IMR-90 (cell line): ENCODE measurements at regions not wholly inside any gene's neighbourhood (a gene's known extent, or its start where the extent isn't known, plus 50 kb on each side); places are given as distances from the start of the nearest gene placed in this dataset.

Experiments
- ATAC-seq: fragments of 200-7000 bp; cut with Tn5 transposase; 2 replicates; pipeline ENCODE4 v1.9.1; 2020; ENCODE audit warnings: low read depth, mild to moderate bottlenecking, moderate library complexity
- BruUV-seq: library from RNA; stranded (reverse); fragments of 400-500 nt; replicated peaks from 2 replicates; lab custom pipeline; 2021; lab: Mats Ljungman, UMichigan
- CTCF ChIA-PET: fragments of 300-600 bp; formaldehyde crosslinking; extraction: SDS; loops from one replicate; lab custom pipeline; 2021; ENCODE audit warnings: antibody characterized with exemption; lab: Yijun Ruan, JAX
- POLR2A ChIA-PET: fragments of 300-600 bp; sonication (Branson Sonifier 250); formaldehyde crosslinking; loops from one replicate; lab custom pipeline; 2022; ENCODE audit warnings: antibody characterized with exemption; ENCODE audit not compliant: unreplicated experiment; lab: Charles Lee
- DNase-seq: peaks from one replicate; pipeline ENCODE4 v3.0.0; 2013
- H2AFZ ChIP-seq: replicated peaks from 2 replicates; pipeline ENCODE3; 2013; ENCODE audit warnings: low read length, mild to moderate bottlenecking; ENCODE audit not compliant: poor library complexity
- H2AK5ac ChIP-seq: 2 replicates; pipeline ENCODE4 v1.6.1; 2013; ENCODE audit warnings: low read depth, low read length, inconsistent platforms
- H2AK9ac ChIP-seq: replicated peaks from 2 replicates; pipeline ENCODE3; 2013; ENCODE audit warnings: mild to moderate bottlenecking, low read depth, low read length, moderate library complexity; ENCODE audit not compliant: poor library complexity
- H2BK120ac ChIP-seq: 2 replicates; pipeline ENCODE4 v1.6.1; 2013; ENCODE audit warnings: low read depth, low read length, inconsistent platforms
- H2BK15ac ChIP-seq: 3 replicates; pipeline ENCODE4 v1.6.1; 2013; ENCODE audit warnings: low read depth, low read length, inconsistent platforms
- H2BK20ac ChIP-seq: 2 replicates; pipeline ENCODE4 v1.6.1; 2013; ENCODE audit warnings: low read depth, mild to moderate bottlenecking, inconsistent platforms, low read length, moderate library complexity
- H2BK5ac ChIP-seq: 2 replicates; pipeline ENCODE4 v1.6.1; 2013; ENCODE audit warnings: mild to moderate bottlenecking, low read depth, low read length, inconsistent platforms; ENCODE audit not compliant: poor library complexity, severe bottlenecking
- H3K14ac ChIP-seq: replicated peaks from 2 replicates; pipeline ENCODE4 v1.6.1; 2013; ENCODE audit warnings: low read depth, low read length, inconsistent platforms
- H3K18ac ChIP-seq: 2 replicates; pipeline ENCODE4 v1.6.1; 2013; ENCODE audit warnings: low read depth, low read length, control low read depth
- H3K23ac ChIP-seq: 2 replicates; pipeline ENCODE4 v1.6.1; 2013; ENCODE audit warnings: low read depth, low read length, inconsistent platforms
- H3K27ac ChIP-seq: 2 replicates; pipeline ENCODE4 v1.5.1; 2013; ENCODE audit warnings: mild to moderate bottlenecking, control low read depth, low read length; ENCODE audit not compliant: insufficient read depth
- H3K27me3 ChIP-seq: 2 replicates; pipeline ENCODE4 v1.6.1; 2013; ENCODE audit warnings: low read length; ENCODE audit not compliant: control insufficient read depth, insufficient read depth
- H3K36me3 ChIP-seq: 2 replicates; pipeline ENCODE4 v1.6.1; 2013; ENCODE audit warnings: low read length, mixed read lengths; ENCODE audit not compliant: control insufficient read depth, insufficient read depth
- H3K4ac ChIP-seq: 2 replicates; pipeline ENCODE4 v1.6.1; 2013; ENCODE audit warnings: low read depth, low read length, inconsistent platforms
- H3K4me1 ChIP-seq: 2 replicates; pipeline ENCODE4 v1.6.1; 2013; ENCODE audit warnings: low read length, mixed read lengths; ENCODE audit not compliant: control insufficient read depth, insufficient read depth
- H3K4me2 ChIP-seq: 2 replicates; pipeline ENCODE4 v1.6.1; 2013; ENCODE audit warnings: low read depth, mild to moderate bottlenecking, control low read depth, low read length, moderate library complexity
- H3K4me3 ChIP-seq: 2 replicates; pipeline ENCODE4 v1.5.1; 2013; ENCODE audit warnings: low read depth, mild to moderate bottlenecking, control low read depth, low read length, moderate library complexity; ENCODE audit not compliant: insufficient read depth
- H3K56ac ChIP-seq: 2 replicates; pipeline ENCODE4 v1.6.1; 2013; ENCODE audit warnings: low read length, inconsistent platforms; ENCODE audit not compliant: insufficient read depth; ENCODE audit errors: extremely low read depth
- H3K79me1 ChIP-seq, 2 experiments: 2 replicates each; pipeline ENCODE4 v1.6.1; 2013; ENCODE audit warnings: low read length in 2 of 2, inconsistent platforms in 1 of 2, low read depth in 1 of 2
- H3K9ac ChIP-seq: 2 replicates; pipeline ENCODE4 v1.6.1; 2013; ENCODE audit warnings: low read depth, low read length, control low read depth
- H3K9me1 ChIP-seq: 2 replicates; pipeline ENCODE4 v1.6.1; 2013; ENCODE audit warnings: low read length, inconsistent platforms; ENCODE audit not compliant: insufficient read depth
- H3K9me3 ChIP-seq: 2 replicates; pipeline ENCODE4 v1.6.1; 2013; ENCODE audit warnings: low read length; ENCODE audit not compliant: control insufficient read depth, insufficient read depth
- H4K20me1 ChIP-seq: 2 replicates; pipeline ENCODE4 v1.6.1; 2013; ENCODE audit warnings: low read length, inconsistent platforms; ENCODE audit not compliant: insufficient read depth
- H4K5ac ChIP-seq: 2 replicates; pipeline ENCODE4 v1.6.1; 2013; ENCODE audit warnings: mild to moderate bottlenecking, low read depth, low read length, control low read depth
- H4K8ac ChIP-seq, 2 experiments: 2 replicates each; pipeline ENCODE4 v1.6.1; 2013; ENCODE audit warnings: low read depth in 2 of 2, low read length in 2 of 2, control low read depth in 1 of 2, inconsistent platforms in 1 of 2
- H4K91ac ChIP-seq: 2 replicates; pipeline ENCODE4 v1.6.1; 2013; ENCODE audit warnings: low read depth, low read length, inconsistent platforms; ENCODE audit not compliant: insufficient read depth
- BHLHE40 ChIP-seq: fragments of 150-350 bp; IDR thresholded peaks from 2 replicates; pipeline ENCODE4 v1.6.1; 2016; ENCODE audit warnings: mild to moderate bottlenecking, low read depth, low read length
- CHD1 ChIP-seq: IDR thresholded peaks from 2 replicates; pipeline ENCODE4 v1.6.1; 2012; ENCODE audit warnings: low read depth, low read length, improper control_type of control experiment
- CTCF ChIP-seq: conservative IDR thresholded peaks from 2 replicates; pipeline ENCODE4 v1.5.1; 2012; ENCODE audit warnings: mild to moderate bottlenecking, low read depth, low read length, improper control_type of control experiment
- ELK1 ChIP-seq: fragments of 150-350 bp; IDR thresholded peaks from 2 replicates; pipeline ENCODE4 v1.6.1; 2016; ENCODE audit warnings: low read depth, mild to moderate bottlenecking, low read length, moderate library complexity, borderline replicate concordance
- FOS ChIP-seq: fragments of 150-350 bp; IDR thresholded peaks from 2 replicates; pipeline ENCODE4 v1.6.1; 2016; ENCODE audit warnings: low read depth, low read length
- MAFK ChIP-seq: IDR thresholded peaks from 2 replicates; pipeline ENCODE4 v1.6.1; 2012; ENCODE audit warnings: low read depth, low read length, improper control_type of control experiment
- MAZ ChIP-seq: IDR thresholded peaks from 2 replicates; pipeline ENCODE4 v1.6.1; 2012; ENCODE audit warnings: low read depth, mild to moderate bottlenecking, low read length, improper control_type of control experiment, moderate library complexity, borderline replicate concordance
- MXI1 ChIP-seq: IDR thresholded peaks from 2 replicates; pipeline ENCODE4 v1.6.1; 2012; ENCODE audit warnings: low read depth, mild to moderate bottlenecking, low read length, moderate library complexity, borderline replicate concordance
- POLR2A ChIP-seq: IDR thresholded peaks from 2 replicates; pipeline ENCODE4 v1.6.1; 2012; ENCODE audit warnings: mild to moderate bottlenecking, low read depth, low read length
- RAD21 ChIP-seq: IDR thresholded peaks from 2 replicates; pipeline ENCODE4 v1.6.1; 2012; ENCODE audit warnings: low read length, improper control_type of control experiment
- RCOR1 ChIP-seq: IDR thresholded peaks from 2 replicates; pipeline ENCODE4 v1.6.1; 2012; ENCODE audit warnings: mild to moderate bottlenecking, low read length, improper control_type of control experiment; ENCODE audit not compliant: insufficient replicate concordance
- SMC3 ChIP-seq: fragments of 150-350 bp; IDR thresholded peaks from 2 replicates; pipeline ENCODE4 v1.6.1; 2016; ENCODE audit warnings: low read depth, mild to moderate bottlenecking, antibody characterized with exemption, low read length, moderate library complexity
- WGBS, 2 experiments: methylation state at CpG; one replicate each; pipeline versions ENCODE4 v1.1.5 to v1.1.7; 2013; ENCODE audit warnings: missing lambda C conversion rate in 2 of 2; ENCODE audit not compliant: insufficient read length in 1 of 2; ENCODE audit errors: extremely low coverage in 2 of 2; 5-methylcytosine and 5-hydroxymethylcytosine counted together
- dilution Hi-C: fragments of 300-500 bp; cut with HindIII; formaldehyde crosslinking; loops from one replicate; pipeline ENCODE4 v1.14.3; 2018; ENCODE audit warnings: low sequenced_read_pairs; ENCODE audit not compliant: unreplicated experiment
- in situ Hi-C: fragments of 300-500 bp; cut with MboI; formaldehyde crosslinking; loops from 3 replicates; pipeline ENCODE4 v1.14.3; 2019; ENCODE audit warnings: low sequenced_read_pairs, inconsistent platforms, mixed read lengths
- intact Hi-C: fragments of 100-400 bp; cut with micrococcal nuclease; formaldehyde crosslinking; loops from 2 replicates; pipeline ENCODE4 v1.10.0; 2022
- TF ChIP-seq, protein P1 (sequence below): fragments of 150-350 bp; IDR thresholded peaks from 2 replicates; pipeline ENCODE4 v1.6.1; 2017; ENCODE audit warnings: mild to moderate bottlenecking, antibody characterized with exemption, low read length, low read depth

- WGBS, 2 experiments, result 14% methylated on average over 1 of the region's 3 CpGs; no CpG with 5 or more reads in 1 of the 2 experiments
- no peak overlapping the region for H2AK9ac ChIP-seq
- no peak overlapping the region for H3K27ac ChIP-seq
- H2AK5ac ChIP-seq, result no peak overlapping the region
- H3K23ac ChIP-seq, result no peak overlapping the region
- peaks cover 18% of the 10 kb centered on the region for H3K27me3 ChIP-seq
- intact Hi-C loops (no loop called here), dilution Hi-C loops (no loop called here), in situ Hi-C loops (no loop called here)
- no peak overlapping the region for H4K91ac ChIP-seq
- H3K4me2 ChIP-seq, result no peak overlapping the region
- ATAC-seq (no peak), DNase-seq (no peak)
- H3K18ac ChIP-seq, result no peak overlapping the region
- H3K4me3 ChIP-seq, result no peak overlapping the region
- no peak overlapping the region for H2BK120ac ChIP-seq
- no peak overlapping the region for H3K14ac ChIP-seq
- no peaks in the 10 kb centered on the region for H3K4me1 ChIP-seq
- H2AFZ ChIP-seq, result no peak overlapping the region
- H4K20me1 ChIP-seq, result no peaks in the 10 kb centered on the region
- no TSS peak for BruUV-seq
- H3K4ac ChIP-seq, result no peak overlapping the region
- H3K9ac ChIP-seq, result no peak overlapping the region
- TF ChIP-seq RCOR1, result no peak
- TF ChIP-seq POLR2A, result no peak
- no peak for TF ChIP-seq CHD1
- TF ChIP-seq MAZ, result no peak
- no peak for TF ChIP-seq CTCF
- TF ChIP-seq FOS, result no peak
- TF ChIP-seq RAD21, result no peak
- no peak for TF ChIP-seq ELK1
- TF ChIP-seq MAFK, result no peak
- TF ChIP-seq SMC3, result no peak
- no peak for TF ChIP-seq BHLHE40
- TF ChIP-seq, protein P1, sequence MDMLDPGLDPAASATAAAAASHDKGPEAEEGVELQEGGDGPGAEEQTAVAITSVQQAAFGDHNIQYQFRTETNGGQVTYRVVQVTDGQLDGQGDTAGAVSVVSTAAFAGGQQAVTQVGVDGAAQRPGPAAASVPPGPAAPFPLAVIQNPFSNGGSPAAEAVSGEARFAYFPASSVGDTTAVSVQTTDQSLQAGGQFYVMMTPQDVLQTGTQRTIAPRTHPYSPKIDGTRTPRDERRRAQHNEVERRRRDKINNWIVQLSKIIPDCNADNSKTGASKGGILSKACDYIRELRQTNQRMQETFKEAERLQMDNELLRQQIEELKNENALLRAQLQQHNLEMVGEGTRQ, result no peak
- TF ChIP-seq MXI1, result no peak
- no peak overlapping the region for H2BK20ac ChIP-seq
- ChIA-PET POLR2A (no interaction called here), CTCF (interaction anchor here (0.7 kb wide), 1 partner anchor 330 kb away, joined by 5 read pairs; no protein-coding TSS in a partner anchor)
- H3K36me3 ChIP-seq, result no peaks in the 10 kb centered on the region
- no peaks in the 10 kb centered on the region for H3K79me1 ChIP-seq
- no peak overlapping the region for H4K5ac ChIP-seq
- no peaks in the 10 kb centered on the region for H3K9me3 ChIP-seq
- H4K8ac ChIP-seq, result no peak overlapping the region
- no peak overlapping the region for H3K56ac ChIP-seq
- H3K9me1 ChIP-seq, result no peaks in the 10 kb centered on the region
- no peak overlapping the region for H2BK15ac ChIP-seq
- H2BK5ac ChIP-seq, result no peak overlapping the region
These were observed 215.6 kb downstream of the MTX2 start for GRCh38 chr2:176484838-176485237.
